Tibial nerve (tissue), 4 donors: ENCODE measurements at regions not wholly inside any gene's neighbourhood (a gene's known extent, or its start where the extent isn't known, plus 50 kb on each side); places are given as distances from the start of the nearest gene placed in this dataset. TPM values are rescaled to one million over a fixed set of nuclear protein-coding genes. Genes with fewer than 3 reads are reported as not detected.
"Not testable (repeated sequence)": the region's sequence is repeated elsewhere in the genome, so short reads cannot be mapped to it uniquely, and the experiment has no call there.

ENCODE experiments used
- DNase-seq, 2 donors: peaks; one replicate each; pipeline ENCODE4 v3.0.0-alpha.2; 2019; ENCODE audit warnings: low spot score in 2 of 2
- H3K27ac ChIP-seq, 4 donors: fragments of 200-600 bp; sonication (generic) in 3 of 4; one replicate each; pipeline ENCODE4 v1.5.1; 2017 to 2019; ENCODE audit warnings: mild to moderate bottlenecking in 1 of 4
- H3K27me3 ChIP-seq, 2 donors: fragments of 200-600 bp; sonication (generic) in 1 of 2; one replicate each; pipeline versions ENCODE4 v1.5.1 to v1.6.0; 2017 to 2019
- H3K36me3 ChIP-seq, 3 donors: fragments of 200-600 bp; sonication (generic); one replicate each; pipeline ENCODE4 v1.5.1; 2018 to 2019
- H3K4me1 ChIP-seq, 4 donors: fragments of 200-600 bp; sonication (generic) in 3 of 4; one replicate each; pipeline ENCODE4 v1.5.1; 2017 to 2019
- H3K4me3 ChIP-seq, 4 donors: fragments of 200-600 bp; sonication (generic) in 3 of 4; one replicate each; pipeline ENCODE4 v1.5.1; 2017 to 2019; ENCODE audit warnings: mild to moderate bottlenecking in 1 of 4, moderate library complexity in 1 of 4
- H3K9me3 ChIP-seq, 4 donors: fragments of 200-600 bp; sonication (generic) in 3 of 4; one replicate each; pipeline ENCODE4 v1.5.1; 2017 to 2019
- CTCF ChIP-seq, 5 experiments: fragments of 200-600 bp in 3 of 5; fragments of 450-650 bp in 2 of 5; sonication (generic) in 3 of 5; IDR thresholded peaks; one replicate each; pipeline ENCODE4 v1.5.1; 2016 to 2019; ENCODE audit warnings: antibody characterized with exemption in 5 of 5, mild to moderate bottlenecking in 3 of 5, moderate library complexity in 2 of 5
- EP300 ChIP-seq, 2 donors: sonication (generic); formaldehyde crosslinking; IDR thresholded peaks; one replicate each; pipeline ENCODE4 v1.6.1; 2017; ENCODE audit warnings: antibody characterized with exemption in 2 of 2, mild to moderate bottlenecking in 1 of 2
- POLR2A ChIP-seq, 2 donors: fragments of 450-650 bp; IDR thresholded peaks; one replicate each; pipeline ENCODE4 v1.6.1; 2017; ENCODE audit warnings: antibody characterized with exemption in 2 of 2, mild to moderate bottlenecking in 2 of 2, moderate library complexity in 2 of 2
- WGBS, 2 donors: methylation state at CpG; one replicate each; pipeline ENCODE4 v1.1.5; 2018; 5-methylcytosine and 5-hydroxymethylcytosine counted together
- small RNA-seq: library from RNA; depleted of rRNA; stranded (forward); fragments of <200 nt; gene quantifications from one replicate; pipeline ENCODE3, GENCODE V24; 2016

- Histone ChIP-seq H3K4me3 (no peak overlapping the region), H3K27me3 (no peaks in the 10 kb centered on the region), H3K36me3 (no peaks in the 10 kb centered on the region), H3K27ac (no peak overlapping the region), H3K9me3 (no peaks in the 10 kb centered on the region), H3K4me1 (no peaks in the 10 kb centered on the region)
- DNase-seq = no peak
- WGBS, 2 donors = 63 to 82% methylated on average over 1 of the region's 1 CpG
- TF ChIP-seq EP300 (IDR thresholded peaks at IDR 0.05) = no peak
- TF ChIP-seq CTCF (IDR thresholded peaks at IDR 0.05) = no peak
- no peak for TF ChIP-seq POLR2A (IDR thresholded peaks at IDR 0.05)
These were observed 409.8 kb downstream of the NTRK2 start for GRCh38 chr9:85079349-85079748.

DNA sequence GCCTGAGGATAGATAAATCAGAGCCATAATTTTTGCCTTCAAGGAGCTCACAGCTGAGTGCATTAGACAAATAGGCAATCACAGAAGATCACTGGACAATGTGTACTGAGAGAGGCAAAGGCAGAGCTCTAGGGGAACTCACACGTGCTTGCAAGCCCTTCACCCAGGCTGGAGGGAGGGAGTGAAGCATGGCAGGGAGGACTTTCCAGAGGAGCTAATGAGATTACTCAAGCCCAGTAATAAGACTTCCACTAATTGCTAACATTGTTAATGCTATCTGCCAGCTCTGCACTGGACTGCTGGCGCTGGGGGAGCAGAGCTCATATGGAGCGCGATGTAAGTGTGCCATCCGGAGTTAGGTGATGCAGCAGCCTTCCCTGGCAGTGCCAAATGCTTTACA lies 408.4 kb downstream of the NTRK2 start:
- DNase-seq = no peak

DNA sequence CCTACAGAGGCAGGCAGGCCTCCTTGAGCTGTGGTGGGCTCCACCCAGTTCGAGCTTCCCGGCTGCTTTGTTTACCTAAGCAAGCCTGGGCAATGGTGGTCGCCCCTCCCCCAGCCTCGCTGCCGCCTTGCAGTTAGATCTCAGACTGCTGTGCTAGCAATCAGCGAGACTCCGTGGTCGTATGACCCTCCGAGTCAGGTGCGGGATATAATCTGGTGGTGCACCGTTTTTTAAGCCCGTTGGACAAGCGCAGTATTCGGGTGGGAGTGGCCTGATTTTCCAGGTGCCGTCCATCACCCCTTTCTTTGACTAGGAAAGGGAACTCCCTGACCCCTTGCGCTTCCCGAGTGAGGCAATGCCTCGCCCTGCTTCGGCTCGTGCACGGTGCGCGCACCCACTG lies 407.6 kb downstream of the NTRK2 start:
- H3K4me1 ChIP-seq, H3K27me3 ChIP-seq, H3K27ac ChIP-seq, H3K4me3 ChIP-seq, H3K9me3 ChIP-seq, H3K36me3 ChIP-seq, DNase-seq: not testable (repeated sequence)
- WGBS, 2 donors = 75 to 90% methylated on average over 2 to 16 of the region's 23 CpGs

More for the DNA sequence above, 408.4 kb downstream of the NTRK2 start:
- Histone ChIP-seq H3K36me3 (no peaks in the 10 kb centered on the region), H3K4me1 (no peaks in the 10 kb centered on the region), H3K9me3 (no peaks in the 10 kb centered on the region), H3K27me3 (no peaks in the 10 kb centered on the region), H3K4me3 (no peak overlapping the region), H3K27ac (no peak overlapping the region)
- WGBS, 2 donors = 87 to 91% methylated on average over 5 of the region's 5 CpGs
- TF ChIP-seq POLR2A (IDR thresholded peaks at IDR 0.05) (no peak), EP300 (IDR thresholded peaks at IDR 0.05) (no peak), CTCF (IDR thresholded peaks at IDR 0.05) (no peak)

Small RNA genes in the stretch of these regions (small RNA-seq; reads per million reads assigned to genes)
- gene UBE2V1P10 = not detected
